Tongue (tissue), 1 donor: ENCODE measurements at regions not wholly inside any gene's neighbourhood (a gene's known extent, or its start where the extent isn't known, plus 50 kb on each side); places are given as distances from the start of the nearest gene placed in this dataset.
A peak's percentile ranks its signal among the peaks of the same experiment; 100 is the strongest.

Source experiments
- DNase-seq: peaks from one replicate; pipeline ENCODE4 v3.0.0-alpha.2; 2015

GRCh38 chr6:56713254-56713672 is 70.6 kb upstream of the DST start:
- DNase-seq, result no peak

GRCh38 chr6:56710967-56711366 is 68.3 kb upstream of the DST start:
- DNase-seq, result no peak

- DNase-seq, result no peak
Observed at GRCh38 chr6:56709650-56710049, 67.0 kb upstream of the DST start.

- DNase-seq, result peak; percentile 64
Observed at GRCh38 chr6:56708810-56709597, 66.3 kb upstream of the DST start.

GRCh38 chr6:56706981-56707726 is 64.5 kb upstream of the DST start:
- no peak for DNase-seq

GRCh38 chr6:56699066-56699654 is 56.5 kb upstream of the DST start:
- DNase-seq, result peak; percentile 61

- no peak for DNase-seq
Observed at GRCh38 chr6:56695702-56696101, 53.0 kb upstream of the DST start.

- no peak for DNase-seq
Observed at GRCh38 chr6:56694002-56694401, 51.3 kb upstream of the DST start.

GRCh38 chr6:56693246-56693607 is 50.5 kb upstream of the DST start:
- peak; percentile 90 for DNase-seq

GRCh38 chr6:56692523-56693245 is 50.0 kb upstream of the DST start:
- peak; percentile 60 for DNase-seq
